GM23338 (cell line): ENCODE measurements at regions not wholly inside any gene's neighbourhood (a gene's known extent, or its start where the extent isn't known, plus 50 kb on each side); places are given as distances from the start of the nearest gene placed in this dataset.

ENCODE experiments used
- CREB1 ChIP-seq: fragments of 250-450 bp; sonication (Bioruptor Pico); IDR thresholded peaks from 2 replicates; pipeline ENCODE4 v1.5.0; 2020; ENCODE audit warnings: low read depth, mild to moderate bottlenecking, moderate library complexity
- EZH2 ChIP-seq: fragments of 200-600 bp; sonication (generic); IDR thresholded peaks from one replicate; pipeline ENCODE4 v1.8.0; 2017; ENCODE audit warnings: antibody characterized with exemption, mild to moderate bottlenecking, low read depth; ENCODE audit not compliant: unreplicated experiment
- EZH2phosphoT487 ChIP-seq: fragments of 200-600 bp; sonication (generic); IDR thresholded peaks from one replicate; pipeline ENCODE4 v1.8.1; 2018; ENCODE audit warnings: antibody characterized with exemption; ENCODE audit not compliant: unreplicated experiment
- JUNB ChIP-seq: IDR thresholded peaks from one replicate; pipeline ENCODE4 v1.6.1; 2016; ENCODE audit warnings: antibody characterized with exemption; ENCODE audit not compliant: unreplicated experiment
- NANOG ChIP-seq: IDR thresholded peaks from 2 replicates; pipeline ENCODE4 v1.6.1; 2016; ENCODE audit warnings: antibody characterized with exemption, borderline replicate concordance
- POLR2AphosphoS5 ChIP-seq: IDR thresholded peaks from 2 replicates; pipeline ENCODE4 v1.6.1; 2016; ENCODE audit warnings: antibody characterized with exemption, low read depth
- STAT1 ChIP-seq: IDR thresholded peaks from one replicate; pipeline ENCODE4 v1.6.1; 2016; ENCODE audit warnings: antibody characterized with exemption; ENCODE audit not compliant: unreplicated experiment
- ZNF331 ChIP-seq: fragments of 250-450 bp; sonication (Bioruptor Pico); IDR thresholded peaks from 2 replicates; pipeline ENCODE4 v1.5.0; 2020; ENCODE audit warnings: low read depth, mild to moderate bottlenecking, moderate library complexity
- TF ChIP-seq, protein P1 (sequence below), 2 experiments: fragments of 200-600 bp in 1 of 2; sonication (generic) in 1 of 2; conservative IDR thresholded peaks; 2 replicates each; pipeline versions ENCODE4 v1.5.1 to v1.6.1; 2016 to 2017; ENCODE audit warnings: antibody characterized with exemption in 2 of 2, low read depth in 2 of 2, mild to moderate bottlenecking in 2 of 2, moderate library complexity in 1 of 2
- TF ChIP-seq, protein P2 (sequence below): IDR thresholded peaks from one replicate; pipeline ENCODE4 v1.6.1; 2018; ENCODE audit warnings: antibody characterized with exemption; ENCODE audit not compliant: unreplicated experiment
- TF ChIP-seq, protein P3 (sequence below): IDR thresholded peaks from 2 replicates; pipeline ENCODE4 v1.6.1; 2016; ENCODE audit warnings: antibody characterized with exemption

DNA sequence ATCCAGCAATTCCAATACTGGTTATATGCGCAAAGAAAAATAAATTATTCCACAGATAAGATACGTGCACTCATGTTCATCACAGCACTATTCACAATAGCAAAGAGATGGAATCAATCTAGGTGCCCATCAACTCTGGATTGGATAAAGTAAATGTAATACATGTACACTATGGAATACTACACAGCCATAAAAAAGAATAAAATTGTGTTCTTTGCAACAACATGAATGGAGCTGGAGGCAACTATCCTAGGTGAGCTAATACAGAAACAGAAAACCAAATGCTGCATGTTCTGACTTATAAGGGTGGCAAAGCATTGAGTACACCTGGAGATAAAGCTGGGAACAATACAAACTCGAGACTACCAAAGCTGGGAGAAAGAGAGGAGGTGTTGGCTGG is 787.3 kb downstream of the KCNT2 start:
- TF ChIP-seq POLR2AphosphoS5 (no peak), EZH2 (no peak), CREB1 (CRISPR knock-in tag) (no peak), EZH2phosphoT487 (no peak), STAT1 (no peak), NANOG (no peak), JUNB (no peak), ZNF331 (CRISPR knock-in tag) (no peak)
- TF ChIP-seq, protein P1, sequence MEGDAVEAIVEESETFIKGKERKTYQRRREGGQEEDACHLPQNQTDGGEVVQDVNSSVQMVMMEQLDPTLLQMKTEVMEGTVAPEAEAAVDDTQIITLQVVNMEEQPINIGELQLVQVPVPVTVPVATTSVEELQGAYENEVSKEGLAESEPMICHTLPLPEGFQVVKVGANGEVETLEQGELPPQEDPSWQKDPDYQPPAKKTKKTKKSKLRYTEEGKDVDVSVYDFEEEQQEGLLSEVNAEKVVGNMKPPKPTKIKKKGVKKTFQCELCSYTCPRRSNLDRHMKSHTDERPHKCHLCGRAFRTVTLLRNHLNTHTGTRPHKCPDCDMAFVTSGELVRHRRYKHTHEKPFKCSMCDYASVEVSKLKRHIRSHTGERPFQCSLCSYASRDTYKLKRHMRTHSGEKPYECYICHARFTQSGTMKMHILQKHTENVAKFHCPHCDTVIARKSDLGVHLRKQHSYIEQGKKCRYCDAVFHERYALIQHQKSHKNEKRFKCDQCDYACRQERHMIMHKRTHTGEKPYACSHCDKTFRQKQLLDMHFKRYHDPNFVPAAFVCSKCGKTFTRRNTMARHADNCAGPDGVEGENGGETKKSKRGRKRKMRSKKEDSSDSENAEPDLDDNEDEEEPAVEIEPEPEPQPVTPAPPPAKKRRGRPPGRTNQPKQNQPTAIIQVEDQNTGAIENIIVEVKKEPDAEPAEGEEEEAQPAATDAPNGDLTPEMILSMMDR (conservative IDR thresholded peaks at IDR 0.05; ENCODE audit: low read depth in 2 of 2) = no peak
- TF ChIP-seq, protein P2, sequence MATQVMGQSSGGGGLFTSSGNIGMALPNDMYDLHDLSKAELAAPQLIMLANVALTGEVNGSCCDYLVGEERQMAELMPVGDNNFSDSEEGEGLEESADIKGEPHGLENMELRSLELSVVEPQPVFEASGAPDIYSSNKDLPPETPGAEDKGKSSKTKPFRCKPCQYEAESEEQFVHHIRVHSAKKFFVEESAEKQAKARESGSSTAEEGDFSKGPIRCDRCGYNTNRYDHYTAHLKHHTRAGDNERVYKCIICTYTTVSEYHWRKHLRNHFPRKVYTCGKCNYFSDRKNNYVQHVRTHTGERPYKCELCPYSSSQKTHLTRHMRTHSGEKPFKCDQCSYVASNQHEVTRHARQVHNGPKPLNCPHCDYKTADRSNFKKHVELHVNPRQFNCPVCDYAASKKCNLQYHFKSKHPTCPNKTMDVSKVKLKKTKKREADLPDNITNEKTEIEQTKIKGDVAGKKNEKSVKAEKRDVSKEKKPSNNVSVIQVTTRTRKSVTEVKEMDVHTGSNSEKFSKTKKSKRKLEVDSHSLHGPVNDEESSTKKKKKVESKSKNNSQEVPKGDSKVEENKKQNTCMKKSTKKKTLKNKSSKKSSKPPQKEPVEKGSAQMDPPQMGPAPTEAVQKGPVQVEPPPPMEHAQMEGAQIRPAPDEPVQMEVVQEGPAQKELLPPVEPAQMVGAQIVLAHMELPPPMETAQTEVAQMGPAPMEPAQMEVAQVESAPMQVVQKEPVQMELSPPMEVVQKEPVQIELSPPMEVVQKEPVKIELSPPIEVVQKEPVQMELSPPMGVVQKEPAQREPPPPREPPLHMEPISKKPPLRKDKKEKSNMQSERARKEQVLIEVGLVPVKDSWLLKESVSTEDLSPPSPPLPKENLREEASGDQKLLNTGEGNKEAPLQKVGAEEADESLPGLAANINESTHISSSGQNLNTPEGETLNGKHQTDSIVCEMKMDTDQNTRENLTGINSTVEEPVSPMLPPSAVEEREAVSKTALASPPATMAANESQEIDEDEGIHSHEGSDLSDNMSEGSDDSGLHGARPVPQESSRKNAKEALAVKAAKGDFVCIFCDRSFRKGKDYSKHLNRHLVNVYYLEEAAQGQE = no peak
- TF ChIP-seq, protein P3, sequence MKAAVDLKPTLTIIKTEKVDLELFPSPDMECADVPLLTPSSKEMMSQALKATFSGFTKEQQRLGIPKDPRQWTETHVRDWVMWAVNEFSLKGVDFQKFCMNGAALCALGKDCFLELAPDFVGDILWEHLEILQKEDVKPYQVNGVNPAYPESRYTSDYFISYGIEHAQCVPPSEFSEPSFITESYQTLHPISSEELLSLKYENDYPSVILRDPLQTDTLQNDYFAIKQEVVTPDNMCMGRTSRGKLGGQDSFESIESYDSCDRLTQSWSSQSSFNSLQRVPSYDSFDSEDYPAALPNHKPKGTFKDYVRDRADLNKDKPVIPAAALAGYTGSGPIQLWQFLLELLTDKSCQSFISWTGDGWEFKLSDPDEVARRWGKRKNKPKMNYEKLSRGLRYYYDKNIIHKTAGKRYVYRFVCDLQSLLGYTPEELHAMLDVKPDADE = no peak
